ENCODE measurements at regions not wholly inside any gene's neighbourhood (a gene's known extent, or its start where the extent isn't known, plus 50 kb on each side); places are given as distances from the start of the nearest gene placed in this dataset.

DNA sequence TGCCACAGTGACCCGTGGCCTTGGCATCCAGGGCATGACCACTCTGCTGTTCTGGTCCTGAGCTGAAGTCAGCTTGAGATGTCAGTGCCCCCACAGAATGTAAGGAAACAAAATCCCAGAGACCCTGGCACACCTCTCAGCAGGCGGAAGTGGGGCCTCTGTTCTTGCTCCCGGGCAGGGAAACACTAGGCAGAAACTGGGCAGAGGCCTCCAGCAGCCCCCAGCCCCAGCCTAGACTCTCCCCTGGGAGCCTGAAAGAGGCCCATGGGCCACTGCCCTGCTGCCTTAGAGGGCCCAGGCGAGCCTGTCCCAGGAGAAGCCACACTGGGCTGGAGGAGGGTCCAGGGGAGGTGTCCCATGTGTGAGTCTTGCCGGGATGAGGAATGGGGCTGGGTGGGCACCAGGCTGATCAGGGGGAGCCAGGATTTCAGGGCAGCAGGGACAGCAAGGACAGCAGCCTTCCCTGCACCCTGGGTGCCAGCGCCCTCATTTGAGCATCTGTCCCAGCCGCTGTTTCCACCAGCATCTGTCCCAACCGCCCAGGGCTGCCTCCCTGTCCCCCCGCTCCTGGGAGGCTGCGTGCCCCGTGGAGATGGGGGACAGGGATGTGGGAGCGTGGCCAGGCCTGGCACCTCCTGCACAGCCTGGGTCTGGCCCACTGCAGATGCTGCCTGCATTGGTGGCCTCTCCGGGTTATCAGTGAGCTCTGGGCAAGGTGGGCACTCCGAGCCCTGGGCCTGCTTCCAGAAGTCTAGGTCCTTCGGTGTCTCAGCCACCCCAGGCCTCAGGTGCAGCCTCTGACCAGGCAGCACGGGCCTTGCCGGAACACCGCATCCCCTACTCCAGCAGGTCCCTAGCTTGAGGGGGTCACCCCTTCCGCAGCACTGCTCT lies 1072.4 kb downstream of the BRD1 start:
- Histone ChIP-seq H2BK15ac (ENCODE audit: low read depth, low read length) (no peak overlapping the region), H2AK9ac (replicated peaks; ENCODE audit: low read depth, low read length, poor library complexity) (peak overlapping the region; percentile 9), H3K56ac (ENCODE audit: extremely low read depth, insufficient read depth, low read length) (no peak overlapping the region), H3K4me1 (ENCODE audit: control insufficient read depth, insufficient read depth, low read length) (no peaks in the 10 kb centered on the region), H4K5ac (ENCODE audit: low read depth, low read length) (no peak overlapping the region), H2AFZ (replicated peaks; ENCODE audit: low read length, poor library complexity) (no peak overlapping the region), H3K27me3 (ENCODE audit: control insufficient read depth, insufficient read depth, low read length) (no peaks in the 10 kb centered on the region), H3K14ac (replicated peaks; ENCODE audit: low read depth, low read length) (no peak overlapping the region), H2BK120ac (ENCODE audit: low read depth, low read length) (no peak overlapping the region), H2BK20ac (ENCODE audit: low read depth, low read length) (no peak overlapping the region), H3K23ac (ENCODE audit: low read depth, low read length) (no peak overlapping the region), H3K18ac (ENCODE audit: low read depth, low read length) (no peak overlapping the region), H2BK5ac (ENCODE audit: low read depth, low read length, poor library complexity, severe bottlenecking) (no peak overlapping the region), H3K4me2 (ENCODE audit: low read depth, low read length) (no peak overlapping the region), H2AK5ac (ENCODE audit: low read depth, low read length) (no peak overlapping the region), H3K9ac (ENCODE audit: low read depth, low read length) (no peak overlapping the region), H3K36me3 (ENCODE audit: control insufficient read depth, insufficient read depth, low read length) (no peaks in the 10 kb centered on the region), H3K79me1 (ENCODE audit: low read depth in 1 of 2, low read length in 2 of 2) (no peaks in the 10 kb centered on the region), H4K20me1 (ENCODE audit: insufficient read depth, low read length) (no peaks in the 10 kb centered on the region), H3K4ac (ENCODE audit: low read depth, low read length) (no peak overlapping the region), H3K4me3 (ENCODE audit: insufficient read depth, low read depth, low read length) (no peak overlapping the region), H4K91ac (ENCODE audit: insufficient read depth, low read depth, low read length) (no peak overlapping the region), H3K9me3 (ENCODE audit: control insufficient read depth, insufficient read depth, low read length) (peaks cover 72% of the 10 kb centered on the region), H4K8ac (ENCODE audit: low read depth in 2 of 2, low read length in 2 of 2) (no peak overlapping the region), H3K9me1 (ENCODE audit: insufficient read depth, low read length) (no peaks in the 10 kb centered on the region), H3K27ac (ENCODE audit: insufficient read depth, low read length) (no peak overlapping the region)
- ATAC-seq (ENCODE audit: low read depth), result no peak
- TF ChIP-seq RCOR1 (IDR thresholded peaks at IDR 0.05; ENCODE audit: insufficient replicate concordance, low read length), result no peak
- no peak for TF ChIP-seq FOS (IDR thresholded peaks at IDR 0.05; ENCODE audit: low read depth, low read length)
- TF ChIP-seq RAD21 (IDR thresholded peaks at IDR 0.05; ENCODE audit: low read length), result no peak
- TF ChIP-seq BHLHE40 (IDR thresholded peaks at IDR 0.05; ENCODE audit: low read depth, low read length), result no peak
- TF ChIP-seq MAFK (IDR thresholded peaks at IDR 0.05; ENCODE audit: low read depth, low read length), result no peak
- TF ChIP-seq NFE2L2 (IDR thresholded peaks at IDR 0.05; ENCODE audit: low read depth, low read length), result no peak
- TF ChIP-seq POLR2A (IDR thresholded peaks at IDR 0.05; ENCODE audit: low read depth, low read length), result no peak
- TF ChIP-seq, protein P1, sequence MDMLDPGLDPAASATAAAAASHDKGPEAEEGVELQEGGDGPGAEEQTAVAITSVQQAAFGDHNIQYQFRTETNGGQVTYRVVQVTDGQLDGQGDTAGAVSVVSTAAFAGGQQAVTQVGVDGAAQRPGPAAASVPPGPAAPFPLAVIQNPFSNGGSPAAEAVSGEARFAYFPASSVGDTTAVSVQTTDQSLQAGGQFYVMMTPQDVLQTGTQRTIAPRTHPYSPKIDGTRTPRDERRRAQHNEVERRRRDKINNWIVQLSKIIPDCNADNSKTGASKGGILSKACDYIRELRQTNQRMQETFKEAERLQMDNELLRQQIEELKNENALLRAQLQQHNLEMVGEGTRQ (IDR thresholded peaks at IDR 0.05; ENCODE audit: low read depth, low read length), result no peak
- TF ChIP-seq ELK1 (IDR thresholded peaks at IDR 0.05; ENCODE audit: borderline replicate concordance, low read depth, low read length), result no peak
- TF ChIP-seq RFX5 (IDR thresholded peaks at IDR 0.05; ENCODE audit: low read depth, low read length), result no peak
- no peak for TF ChIP-seq CHD1 (IDR thresholded peaks at IDR 0.05; ENCODE audit: low read depth, low read length)
- no peak for TF ChIP-seq MAZ (IDR thresholded peaks at IDR 0.05; ENCODE audit: borderline replicate concordance, low read depth, low read length)
- no peak for TF ChIP-seq MXI1 (IDR thresholded peaks at IDR 0.05; ENCODE audit: borderline replicate concordance, low read depth, low read length)
- TF ChIP-seq, protein P2, sequence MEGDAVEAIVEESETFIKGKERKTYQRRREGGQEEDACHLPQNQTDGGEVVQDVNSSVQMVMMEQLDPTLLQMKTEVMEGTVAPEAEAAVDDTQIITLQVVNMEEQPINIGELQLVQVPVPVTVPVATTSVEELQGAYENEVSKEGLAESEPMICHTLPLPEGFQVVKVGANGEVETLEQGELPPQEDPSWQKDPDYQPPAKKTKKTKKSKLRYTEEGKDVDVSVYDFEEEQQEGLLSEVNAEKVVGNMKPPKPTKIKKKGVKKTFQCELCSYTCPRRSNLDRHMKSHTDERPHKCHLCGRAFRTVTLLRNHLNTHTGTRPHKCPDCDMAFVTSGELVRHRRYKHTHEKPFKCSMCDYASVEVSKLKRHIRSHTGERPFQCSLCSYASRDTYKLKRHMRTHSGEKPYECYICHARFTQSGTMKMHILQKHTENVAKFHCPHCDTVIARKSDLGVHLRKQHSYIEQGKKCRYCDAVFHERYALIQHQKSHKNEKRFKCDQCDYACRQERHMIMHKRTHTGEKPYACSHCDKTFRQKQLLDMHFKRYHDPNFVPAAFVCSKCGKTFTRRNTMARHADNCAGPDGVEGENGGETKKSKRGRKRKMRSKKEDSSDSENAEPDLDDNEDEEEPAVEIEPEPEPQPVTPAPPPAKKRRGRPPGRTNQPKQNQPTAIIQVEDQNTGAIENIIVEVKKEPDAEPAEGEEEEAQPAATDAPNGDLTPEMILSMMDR (conservative IDR thresholded peaks at IDR 0.05; ENCODE audit: low read depth, low read length), result no peak
- TF ChIP-seq CEBPB (IDR thresholded peaks at IDR 0.05; ENCODE audit: low read depth, low read length), result no peak
- no peak for TF ChIP-seq SMC3 (IDR thresholded peaks at IDR 0.05; ENCODE audit: low read depth, low read length)
- DNase-seq, result no peak
- POLR2A ChIA-PET (ENCODE audit: unreplicated experiment), result no interaction called here
- intact Hi-C loops (cut with micrococcal nuclease) (no loop called here), dilution Hi-C loops (cut with HindIII; ENCODE audit: low sequenced_read_pairs, unreplicated experiment) (no loop called here), in situ Hi-C loops (cut with MboI; ENCODE audit: low sequenced_read_pairs) (no loop called here)
- no TSS peak for BruUV-seq (replicated peaks)
- WGBS, 2 experiments (ENCODE audit: extremely low coverage in 2 of 2, insufficient read length in 1 of 2), result 71% methylated on average over 6 of the region's 19 CpGs; no CpG with 5 or more reads in 1 of the 2 experiments
- CTCF ChIA-PET, result no interaction called here

All from IMR-90 (cell line).